Skeletal muscle satellite cell (primary cell): ENCODE measurements at regions not wholly inside any gene's neighbourhood (a gene's known extent, or its start where the extent isn't known, plus 50 kb on each side); places are given as distances from the start of the nearest gene placed in this dataset.

ENCODE experiments used
- H3K27me3 ChIP-seq: 2 replicates; pipeline ENCODE4 v1.7.0; 2013; ENCODE audit warnings: low read length; ENCODE audit not compliant: control insufficient read depth, insufficient read depth
- H3K36me3 ChIP-seq: 2 replicates; pipeline ENCODE4 v1.7.0; 2013; ENCODE audit warnings: mild to moderate bottlenecking, control low read depth, low read length; ENCODE audit not compliant: insufficient read depth
- H3K4me1 ChIP-seq: 2 replicates; pipeline ENCODE4 v1.7.0; 2013; ENCODE audit warnings: low read length; ENCODE audit not compliant: control insufficient read depth, insufficient read depth
- H3K4me2 ChIP-seq: 2 replicates; pipeline ENCODE4 v1.7.0; 2013; ENCODE audit warnings: mild to moderate bottlenecking, low read length
- H3K4me3 ChIP-seq: 2 replicates; pipeline ENCODE4 v1.7.0; 2013; ENCODE audit warnings: low read length
- H3K9ac ChIP-seq: 2 replicates; pipeline ENCODE4 v1.7.0; 2013; ENCODE audit warnings: mild to moderate bottlenecking, low read depth, low read length, moderate library complexity
- H3K9me3 ChIP-seq: replicated peaks from 2 replicates; pipeline ENCODE4 v1.7.0; 2013; ENCODE audit warnings: mild to moderate bottlenecking, control low read depth, low read length

GRCh38 chr20:39875492-39876110 is 813.4 kb downstream of the MAFB start:
- Histone ChIP-seq H3K36me3 (no peaks in the 10 kb centered on the region), H3K9me3 (no peaks in the 10 kb centered on the region), H3K4me3 (no peak overlapping the region), H3K4me1 (no peaks in the 10 kb centered on the region), H3K4me2 (no peak overlapping the region), H3K9ac (no peak overlapping the region), H3K27me3 (peaks cover 27% of the 10 kb centered on the region)

DNA sequence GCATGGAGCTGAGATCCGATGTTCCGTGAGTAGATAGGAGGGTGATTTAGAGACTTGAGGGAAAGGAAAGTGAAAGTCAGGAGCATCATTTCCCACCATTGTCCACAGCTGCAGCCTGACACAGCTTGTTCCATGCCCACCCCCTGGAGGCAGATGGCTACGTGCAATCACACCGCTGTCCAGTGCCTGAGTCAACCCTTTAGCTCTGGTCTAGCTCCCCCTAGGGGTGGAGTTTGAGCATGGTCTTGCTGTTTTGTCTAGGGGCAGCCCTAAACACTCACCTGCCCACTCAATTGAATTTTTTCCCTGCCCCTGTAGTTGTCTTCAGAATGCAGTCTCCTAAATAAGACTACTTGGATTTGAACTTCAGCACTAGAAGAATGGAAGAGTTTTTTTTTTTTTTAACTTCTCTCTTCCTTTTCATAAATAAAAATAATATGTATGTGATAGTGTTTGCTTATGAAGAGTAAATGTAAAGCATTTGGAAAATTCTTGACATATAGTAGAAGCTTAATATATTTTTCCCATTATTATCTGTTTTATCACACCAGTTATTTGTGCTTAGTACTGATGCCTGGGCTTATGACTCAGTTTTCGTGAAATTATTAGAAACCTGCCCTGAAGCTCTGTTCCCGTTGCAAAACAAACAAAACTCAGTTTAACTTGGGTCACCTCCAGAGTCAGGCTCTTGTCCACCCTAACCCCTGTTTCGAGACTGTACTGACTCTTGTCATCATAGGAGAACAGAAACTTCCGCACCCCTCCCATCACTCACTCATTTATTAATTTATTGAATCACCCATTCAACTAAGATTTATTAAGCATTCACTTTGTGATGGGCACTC is 814.8 kb downstream of the MAFB start:
- Histone ChIP-seq H3K9me3 (no peaks in the 10 kb centered on the region), H3K4me3 (no peak overlapping the region), H3K36me3 (no peaks in the 10 kb centered on the region), H3K4me2 (peak overlapping the region; percentile 26), H3K9ac (no peak overlapping the region), H3K4me1 (no peaks in the 10 kb centered on the region), H3K27me3 (peaks cover 27% of the 10 kb centered on the region)

GRCh38 chr20:39873286-39873685 is 815.8 kb downstream of the MAFB start:
- H3K36me3 ChIP-seq, result no peaks in the 10 kb centered on the region

GRCh38 chr20:39871013-39871412 is 818.0 kb downstream of the MAFB start:
- Histone ChIP-seq H3K36me3 (no peaks in the 10 kb centered on the region), H3K9me3 (no peaks in the 10 kb centered on the region), H3K4me3 (no peak overlapping the region), H3K9ac (no peak overlapping the region), H3K4me2 (no peak overlapping the region), H3K4me1 (no peaks in the 10 kb centered on the region), H3K27me3 (peaks cover 7% of the 10 kb centered on the region)

More at GRCh38 chr20:39873286-39873685, 815.8 kb downstream of the MAFB start:
- Histone ChIP-seq H3K4me2 (no peak overlapping the region), H3K4me3 (no peak overlapping the region), H3K9ac (no peak overlapping the region), H3K27me3 (peaks cover 23% of the 10 kb centered on the region), H3K9me3 (no peaks in the 10 kb centered on the region), H3K4me1 (no peaks in the 10 kb centered on the region)

- no peaks in the 10 kb centered on the region for H3K9me3 ChIP-seq
- H3K27me3 ChIP-seq, result peaks cover 6% of the 10 kb centered on the region
- no peaks in the 10 kb centered on the region for H3K36me3 ChIP-seq
- no peak overlapping the region for H3K9ac ChIP-seq
- no peak overlapping the region for H3K4me3 ChIP-seq
- no peak overlapping the region for H3K4me2 ChIP-seq
- H3K4me1 ChIP-seq, result no peaks in the 10 kb centered on the region
Measured at GRCh38 chr20:39865446-39865845, 823.6 kb downstream of the MAFB start.

DNA sequence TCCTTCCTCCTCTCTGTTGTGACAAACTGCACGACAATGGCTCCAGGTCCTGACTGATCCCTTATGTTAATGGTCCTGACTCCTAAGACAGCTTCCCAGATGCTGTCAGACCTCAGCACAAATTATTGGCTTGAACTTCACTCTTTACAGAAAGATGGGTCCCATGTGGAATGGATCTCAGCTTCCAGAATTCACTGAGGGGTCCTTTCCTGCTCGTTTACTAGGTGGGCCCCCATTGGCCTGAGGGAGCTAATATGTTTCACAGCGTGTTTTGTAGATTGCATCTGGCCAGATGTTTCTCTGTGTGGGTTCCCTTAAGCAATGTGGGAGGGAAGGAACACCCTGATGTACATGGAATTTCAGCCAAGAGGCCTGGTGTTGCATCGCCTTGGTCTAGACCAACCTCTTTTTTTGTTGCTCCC is 826.6 kb downstream of the MAFB start:
- Histone ChIP-seq H3K27me3 (peaks cover 6% of the 10 kb centered on the region), H3K9me3 (no peaks in the 10 kb centered on the region), H3K4me1 (no peaks in the 10 kb centered on the region), H3K9ac (no peak overlapping the region), H3K36me3 (no peaks in the 10 kb centered on the region), H3K4me2 (no peak overlapping the region), H3K4me3 (no peak overlapping the region)

DNA sequence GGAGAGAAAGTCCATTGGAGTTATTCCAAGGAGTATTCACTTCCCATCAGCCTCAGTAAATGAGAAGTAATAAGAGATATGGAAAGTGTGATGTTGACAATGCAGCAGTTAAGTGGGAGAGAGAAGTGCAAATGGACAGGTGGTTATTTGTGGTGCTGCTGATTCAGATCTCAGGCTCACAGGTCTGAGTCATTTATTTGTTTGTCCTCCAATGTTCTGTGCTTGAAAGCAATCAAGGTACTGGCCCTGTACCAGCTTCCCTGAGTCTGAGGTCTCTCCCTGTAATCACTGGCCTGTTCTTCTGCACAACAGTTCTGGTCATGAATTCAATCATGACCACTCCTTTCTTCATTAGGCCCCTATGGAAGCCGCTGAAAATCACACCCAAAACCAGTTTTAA is 827.7 kb downstream of the MAFB start:
- Histone ChIP-seq H3K4me3 (no peak overlapping the region), H3K4me2 (no peak overlapping the region), H3K27me3 (peaks cover 6% of the 10 kb centered on the region), H3K9ac (no peak overlapping the region), H3K36me3 (no peaks in the 10 kb centered on the region), H3K9me3 (no peaks in the 10 kb centered on the region), H3K4me1 (peaks cover under 1% of the 10 kb centered on the region)

- no peak overlapping the region for H3K4me3 ChIP-seq
- no peaks in the 10 kb centered on the region for H3K36me3 ChIP-seq
- no peaks in the 10 kb centered on the region for H3K9me3 ChIP-seq
- no peak overlapping the region for H3K4me2 ChIP-seq
- H3K9ac ChIP-seq, result no peak overlapping the region
- H3K27me3 ChIP-seq, result no peaks in the 10 kb centered on the region
- peaks cover 30% of the 10 kb centered on the region for H3K4me1 ChIP-seq
Measured at GRCh38 chr20:39857835-39858234, 831.2 kb downstream of the MAFB start.

GRCh38 chr20:39857187-39857586 is 831.8 kb downstream of the MAFB start:
- no peak overlapping the region for H3K4me3 ChIP-seq
- H3K9me3 ChIP-seq, result no peaks in the 10 kb centered on the region
- H3K4me2 ChIP-seq, result no peak overlapping the region
- peaks cover 33% of the 10 kb centered on the region for H3K4me1 ChIP-seq
- H3K36me3 ChIP-seq, result no peaks in the 10 kb centered on the region
- no peaks in the 10 kb centered on the region for H3K27me3 ChIP-seq
- no peak overlapping the region for H3K9ac ChIP-seq

DNA sequence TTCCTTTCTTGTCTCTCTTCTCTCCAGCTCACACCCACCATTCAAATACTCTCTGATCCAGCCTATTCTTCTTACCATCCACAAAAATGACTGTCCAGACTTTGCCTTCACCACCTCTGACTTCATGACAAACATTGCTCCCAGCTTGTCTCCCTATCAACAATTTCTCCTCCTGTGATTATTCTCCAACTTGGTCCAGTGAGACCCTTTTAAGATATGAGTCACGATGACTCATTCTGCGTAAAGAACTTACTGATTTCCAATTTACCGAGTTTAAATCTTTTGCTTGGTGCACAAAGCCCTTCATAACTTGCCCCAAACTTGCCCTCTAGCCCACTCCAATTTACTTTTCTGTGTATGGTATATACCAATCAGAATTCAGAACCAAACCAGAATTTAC is 833.2 kb downstream of the MAFB start:
- no peaks in the 10 kb centered on the region for H3K27me3 ChIP-seq
- no peak overlapping the region for H3K9ac ChIP-seq
- H3K4me2 ChIP-seq, result no peak overlapping the region
- H3K9me3 ChIP-seq, result no peaks in the 10 kb centered on the region
- H3K4me1 ChIP-seq, result peaks cover 47% of the 10 kb centered on the region
- no peak overlapping the region for H3K4me3 ChIP-seq
- no peaks in the 10 kb centered on the region for H3K36me3 ChIP-seq

- no peak overlapping the region for H3K4me3 ChIP-seq
- H3K9me3 ChIP-seq, result no peaks in the 10 kb centered on the region
- no peaks in the 10 kb centered on the region for H3K27me3 ChIP-seq
- H3K9ac ChIP-seq, result no peak overlapping the region
- H3K36me3 ChIP-seq, result no peaks in the 10 kb centered on the region
- H3K4me1 ChIP-seq, result peaks cover 54% of the 10 kb centered on the region
- H3K4me2 ChIP-seq, result no peak overlapping the region
Measured at GRCh38 chr20:39855056-39855455, 834.0 kb downstream of the MAFB start.

DNA sequence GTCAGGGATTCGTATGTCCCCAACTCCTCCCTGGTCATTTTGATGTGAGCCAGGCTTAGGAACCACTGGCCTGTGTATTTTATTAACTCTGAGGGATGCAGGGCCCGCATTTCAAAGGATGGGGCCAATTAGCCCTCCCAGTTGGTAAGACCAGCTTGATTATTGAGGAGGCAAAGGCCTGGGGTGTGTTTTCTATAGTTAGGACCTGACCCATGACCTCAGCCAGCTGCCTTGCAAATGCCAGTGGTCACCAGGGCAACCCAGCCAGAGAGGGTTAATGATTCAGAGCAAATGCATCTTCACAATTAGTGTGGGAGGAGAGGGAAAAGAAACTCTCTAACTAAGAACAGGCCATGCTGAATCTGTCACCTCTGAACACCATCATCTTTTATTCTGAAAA is 835.4 kb downstream of the MAFB start:
- peak overlapping the region; percentile 28 for H3K4me3 ChIP-seq
- peaks cover 64% of the 10 kb centered on the region for H3K4me1 ChIP-seq
- H3K9ac ChIP-seq, result peak overlapping the region; percentile 26
- no peaks in the 10 kb centered on the region for H3K27me3 ChIP-seq
- no peaks in the 10 kb centered on the region for H3K36me3 ChIP-seq
- H3K4me2 ChIP-seq, result peak overlapping the region; percentile 68
- H3K9me3 ChIP-seq, result no peaks in the 10 kb centered on the region
